Gastroesophageal sphincter (tissue), 4 donors: ENCODE measurements at regions not wholly inside any gene's neighbourhood (a gene's known extent, or its start where the extent isn't known, plus 50 kb on each side); places are given as distances from the start of the nearest gene placed in this dataset.

ENCODE experiments used
- ATAC-seq: fragments of 150-250 bp; one replicate; pipeline ENCODE4 v1.9.1; 2016; ENCODE audit warnings: mild to moderate bottlenecking, moderate library complexity
- H3K27ac ChIP-seq, 4 donors: fragments of 200-600 bp; sonication (generic) in 3 of 4; 1 replicate in 3 of 4; 2 replicates in 1 of 4; pipeline ENCODE4 v1.5.1; 2016 to 2019
- H3K27me3 ChIP-seq: fragments of 200-600 bp; sonication (generic); one replicate; pipeline ENCODE4 v1.5.1; 2019
- H3K36me3 ChIP-seq, 2 donors: fragments of 200-600 bp; sonication (generic); one replicate each; pipeline ENCODE4 v1.5.1; 2019; ENCODE audit warnings: control low read depth in 1 of 2
- H3K4me1 ChIP-seq, 3 donors: fragments of 200-600 bp; sonication (generic); 1 replicate in 2 of 3; 2 replicates in 1 of 3; pipeline ENCODE4 v1.5.1; 2016 to 2019; ENCODE audit warnings: control low read depth in 2 of 3
- H3K4me3 ChIP-seq, 2 donors: fragments of 200-600 bp; sonication (generic); one replicate each; pipeline ENCODE4 v1.5.1; 2019; ENCODE audit warnings: mild to moderate bottlenecking in 1 of 2, moderate library complexity in 1 of 2
- H3K9me3 ChIP-seq, 3 donors: fragments of 200-600 bp; sonication (generic); one replicate each; pipeline ENCODE4 v1.5.1; 2017 to 2019; ENCODE audit warnings: control low read depth in 2 of 3
- EP300 ChIP-seq: sonication (generic); formaldehyde crosslinking; IDR thresholded peaks from one replicate; pipeline ENCODE4 v1.6.1; 2017; ENCODE audit warnings: antibody characterized with exemption, mild to moderate bottlenecking
- POLR2A ChIP-seq, 2 donors: fragments of 450-650 bp; IDR thresholded peaks; one replicate each; pipeline ENCODE4 v1.6.1; 2017; ENCODE audit warnings: antibody characterized with exemption in 2 of 2, mild to moderate bottlenecking in 2 of 2, moderate library complexity in 1 of 2
- POLR2AphosphoS5 ChIP-seq: sonication (generic); formaldehyde crosslinking; IDR thresholded peaks from one replicate; pipeline ENCODE4 v1.6.1; 2017; ENCODE audit warnings: antibody characterized with exemption
- WGBS, 2 donors: methylation state at CpG; one replicate each; pipeline ENCODE4 v1.1.5; 2018; ENCODE audit warnings: low coverage in 1 of 2; 5-methylcytosine and 5-hydroxymethylcytosine counted together
- TF ChIP-seq, protein P1 (sequence below), 4 experiments: fragments of 200-600 bp in 2 of 4; fragments of 450-650 bp in 2 of 4; sonication (generic) in 1 of 4; IDR thresholded peaks; one replicate each; pipeline ENCODE4 v1.5.1; 2017 to 2019; ENCODE audit warnings: antibody characterized with exemption in 4 of 4, mild to moderate bottlenecking in 2 of 4, moderate library complexity in 2 of 4

GRCh38 chr6:147742440-147742839 is 233.9 kb downstream of the SAMD5 start:
- 90 to 97% methylated on average over 3 of the region's 3 CpGs for WGBS, 2 donors

DNA sequence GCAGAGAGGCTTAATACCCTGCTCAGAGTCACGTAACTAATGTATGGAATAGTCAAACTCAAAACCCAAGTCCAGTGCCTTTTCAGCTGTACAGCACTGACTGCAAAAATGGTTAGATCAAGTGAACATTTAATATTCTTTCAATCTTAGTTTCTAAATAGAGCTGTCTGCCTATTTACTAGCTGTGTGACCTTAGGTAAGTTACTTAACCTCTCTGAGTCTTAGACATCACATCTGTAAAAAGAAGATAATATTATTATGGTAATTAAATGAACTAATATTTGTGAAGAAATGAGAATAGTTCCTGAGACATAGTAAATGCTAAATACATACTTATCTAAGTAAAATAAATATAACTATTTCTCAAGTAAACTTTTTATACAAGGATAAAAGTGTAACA is 235.5 kb downstream of the SAMD5 start:
- H3K27ac ChIP-seq, result no peak overlapping the region
- no peaks in the 10 kb centered on the region for H3K36me3 ChIP-seq
- 100% methylated on average over 1 of the region's 1 CpG for WGBS, 2 donors
- H3K4me1 ChIP-seq, result peaks cover 0 to 1% (median 0%) of the 10 kb centered on the region in 3 donors
- H3K9me3 ChIP-seq, result no peaks in the 10 kb centered on the region
- TF ChIP-seq POLR2AphosphoS5 (no peak), POLR2A (IDR thresholded peaks at IDR 0.05) (no peak), EP300 (no peak)
- TF ChIP-seq, protein P1, sequence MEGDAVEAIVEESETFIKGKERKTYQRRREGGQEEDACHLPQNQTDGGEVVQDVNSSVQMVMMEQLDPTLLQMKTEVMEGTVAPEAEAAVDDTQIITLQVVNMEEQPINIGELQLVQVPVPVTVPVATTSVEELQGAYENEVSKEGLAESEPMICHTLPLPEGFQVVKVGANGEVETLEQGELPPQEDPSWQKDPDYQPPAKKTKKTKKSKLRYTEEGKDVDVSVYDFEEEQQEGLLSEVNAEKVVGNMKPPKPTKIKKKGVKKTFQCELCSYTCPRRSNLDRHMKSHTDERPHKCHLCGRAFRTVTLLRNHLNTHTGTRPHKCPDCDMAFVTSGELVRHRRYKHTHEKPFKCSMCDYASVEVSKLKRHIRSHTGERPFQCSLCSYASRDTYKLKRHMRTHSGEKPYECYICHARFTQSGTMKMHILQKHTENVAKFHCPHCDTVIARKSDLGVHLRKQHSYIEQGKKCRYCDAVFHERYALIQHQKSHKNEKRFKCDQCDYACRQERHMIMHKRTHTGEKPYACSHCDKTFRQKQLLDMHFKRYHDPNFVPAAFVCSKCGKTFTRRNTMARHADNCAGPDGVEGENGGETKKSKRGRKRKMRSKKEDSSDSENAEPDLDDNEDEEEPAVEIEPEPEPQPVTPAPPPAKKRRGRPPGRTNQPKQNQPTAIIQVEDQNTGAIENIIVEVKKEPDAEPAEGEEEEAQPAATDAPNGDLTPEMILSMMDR (IDR thresholded peaks at IDR 0.05), result no peak
- no peak for ATAC-seq
- no peak overlapping the region for H3K4me3 ChIP-seq
- no peaks in the 10 kb centered on the region for H3K27me3 ChIP-seq

More at GRCh38 chr6:147742440-147742839, 233.9 kb downstream of the SAMD5 start:
- H3K27ac ChIP-seq, result no peak overlapping the region
- H3K4me3 ChIP-seq, result no peak overlapping the region
- peaks cover 0 to 8% (median 0%) of the 10 kb centered on the region in 3 donors for H3K4me1 ChIP-seq
- H3K27me3 ChIP-seq, result no peaks in the 10 kb centered on the region
- ATAC-seq, result no peak
- TF ChIP-seq EP300 (no peak), POLR2AphosphoS5 (no peak), POLR2A (IDR thresholded peaks at IDR 0.05) (no peak)
- TF ChIP-seq, protein P1 (IDR thresholded peaks at IDR 0.05), result no peak
- no peaks in the 10 kb centered on the region for H3K9me3 ChIP-seq
- H3K36me3 ChIP-seq, result no peaks in the 10 kb centered on the region

DNA sequence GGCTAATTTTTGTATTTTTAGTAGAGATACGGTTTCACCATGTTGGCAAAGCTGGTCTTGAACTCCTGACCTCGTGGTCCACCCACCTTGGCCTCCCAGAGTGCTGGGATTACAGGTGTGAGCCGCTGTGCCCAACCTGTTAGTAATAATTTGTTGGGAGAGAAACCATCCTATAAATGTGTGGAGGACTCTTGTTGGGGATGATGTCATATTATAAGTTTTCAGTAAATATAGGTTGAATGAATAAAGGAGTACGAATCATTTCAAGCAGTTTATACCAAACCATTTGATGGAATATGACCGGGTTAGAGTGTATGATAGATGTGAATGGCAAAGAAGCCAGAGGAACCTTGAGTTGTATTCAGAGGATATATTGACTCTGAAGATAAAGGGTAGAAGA is 240.8 kb downstream of the SAMD5 start:
- Histone ChIP-seq H3K27ac (no peak overlapping the region), H3K9me3 (peaks cover 0 to under 1% (median 0%) of the 10 kb centered on the region in 3 donors), H3K36me3 (no peaks in the 10 kb centered on the region), H3K4me3 (no peak overlapping the region), H3K4me1 (no peaks in the 10 kb centered on the region), H3K27me3 (no peaks in the 10 kb centered on the region)
- WGBS, 2 donors, result 86 to 87% methylated on average over 5 of the region's 5 CpGs
- no peak for TF ChIP-seq POLR2AphosphoS5
- TF ChIP-seq, protein P1 (IDR thresholded peaks at IDR 0.05), result no peak
- TF ChIP-seq EP300, result no peak
- TF ChIP-seq POLR2A (IDR thresholded peaks at IDR 0.05), result no peak
- ATAC-seq, result no peak

DNA sequence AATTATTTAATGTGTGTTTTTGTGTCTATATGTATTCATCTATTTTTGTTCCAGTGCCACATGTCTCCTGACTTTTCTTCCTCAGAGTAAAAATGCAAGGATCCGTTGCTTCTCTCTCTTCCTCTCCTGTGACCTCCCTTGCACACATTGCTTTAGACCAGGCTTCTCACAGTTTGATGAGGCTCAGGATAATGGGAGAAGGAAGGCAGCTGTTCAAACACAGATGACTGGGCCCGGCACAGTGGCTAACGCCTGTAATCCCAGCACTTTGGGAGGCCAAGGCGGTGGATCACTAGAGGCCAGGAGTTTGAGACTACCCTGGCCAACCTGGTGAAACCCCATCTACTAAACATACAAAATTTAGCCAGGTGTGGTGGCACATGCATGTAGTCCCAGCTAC is 241.9 kb downstream of the SAMD5 start:
- ATAC-seq, result no peak
- H3K27ac ChIP-seq, result no peak overlapping the region
- TF ChIP-seq, protein P1 (IDR thresholded peaks at IDR 0.05), result no peak
- TF ChIP-seq POLR2AphosphoS5 (no peak), POLR2A (IDR thresholded peaks at IDR 0.05) (no peak), EP300 (no peak)
- H3K9me3 ChIP-seq, result peaks cover 0 to 8% (median 0%) of the 10 kb centered on the region in 3 donors
- WGBS, 2 donors, result 82 to 100% methylated on average over 2 to 4 of the region's 4 CpGs
- no peaks in the 10 kb centered on the region for H3K36me3 ChIP-seq
- no peak overlapping the region for H3K4me3 ChIP-seq
- H3K27me3 ChIP-seq, result no peaks in the 10 kb centered on the region
- H3K4me1 ChIP-seq, result no peaks in the 10 kb centered on the region

DNA sequence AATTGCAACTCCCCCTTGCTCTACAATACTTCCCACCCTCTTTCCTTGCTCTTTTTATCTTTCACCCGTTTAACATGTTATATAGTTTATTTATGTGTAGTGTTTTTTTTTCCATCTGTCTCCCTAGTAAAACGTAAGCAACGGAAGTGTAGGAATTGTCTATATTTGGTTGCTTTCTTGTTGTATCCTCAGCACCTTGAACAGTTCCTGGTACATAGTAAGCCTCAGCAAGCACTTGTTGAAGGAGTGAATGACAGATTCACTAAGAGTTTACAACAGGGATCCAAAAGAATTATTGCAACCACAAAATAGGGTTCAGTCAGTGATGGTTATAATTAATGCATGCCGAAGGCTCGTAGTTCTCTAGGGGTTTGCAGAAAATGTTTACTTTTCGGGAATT is 242.7 kb downstream of the SAMD5 start:
- Histone ChIP-seq H3K36me3 (no peaks in the 10 kb centered on the region), H3K27ac (no peak overlapping the region), H3K9me3 (peaks cover 0 to 8% (median 0%) of the 10 kb centered on the region in 3 donors), H3K27me3 (no peaks in the 10 kb centered on the region), H3K4me1 (no peaks in the 10 kb centered on the region), H3K4me3 (no peak overlapping the region)
- no peak for TF ChIP-seq EP300
- TF ChIP-seq POLR2AphosphoS5, result no peak
- no peak for TF ChIP-seq POLR2A (IDR thresholded peaks at IDR 0.05)
- TF ChIP-seq, protein P1 (IDR thresholded peaks at IDR 0.05), result no peak
- no peak for ATAC-seq
- 78 to 83% methylated on average over 5 to 6 of the region's 6 CpGs for WGBS, 2 donors
